Esophagus squamous epithelium (tissue), 5 donors: ENCODE measurements at regions not wholly inside any gene's neighbourhood (a gene's known extent, or its start where the extent isn't known, plus 50 kb on each side); places are given as distances from the start of the nearest gene placed in this dataset.

Source experiments
- DNase-seq: peaks from one replicate; lab custom pipeline; 2025; lab: John Stamatoyannopoulos, UW
- H3K27ac ChIP-seq, 4 donors: fragments of 200-600 bp; sonication (generic); one replicate each; pipeline ENCODE4 v1.5.1; 2016 to 2019; ENCODE audit warnings: mild to moderate bottlenecking in 1 of 4
- H3K27me3 ChIP-seq, 4 donors: fragments of 200-600 bp; sonication (generic); 1 replicate in 3 of 4; 2 replicates in 1 of 4; pipeline versions ENCODE4 v1.5.1 to v1.6.0; 2017 to 2021; ENCODE audit warnings: antibody characterized with exemption in 1 of 4
- H3K36me3 ChIP-seq, 3 donors: fragments of 200-600 bp; sonication (generic); one replicate each; pipeline ENCODE4 v1.5.1; 2016 to 2019
- H3K4me1 ChIP-seq, 3 donors: fragments of 200-600 bp; sonication (generic); one replicate each; pipeline ENCODE4 v1.5.1; 2017 to 2019
- H3K4me3 ChIP-seq, 4 donors: fragments of 200-600 bp; sonication (generic); 1 replicate in 3 of 4; 2 replicates in 1 of 4; pipeline ENCODE4 v1.5.1; 2016 to 2019; ENCODE audit warnings: mild to moderate bottlenecking in 2 of 4, moderate library complexity in 1 of 4
- H3K9me3 ChIP-seq, 3 donors: fragments of 200-600 bp; sonication (generic); one replicate each; pipeline ENCODE4 v1.5.1; 2016 to 2019
- CTCF ChIP-seq, 6 experiments: fragments of 450-650 bp in 4 of 6; fragments of 200-600 bp in 2 of 6; sonication (generic) in 2 of 6; IDR thresholded peaks; one replicate each; pipeline ENCODE4 v1.5.1; 2016 to 2019; ENCODE audit warnings: antibody characterized with exemption in 6 of 6, mild to moderate bottlenecking in 4 of 6, moderate library complexity in 4 of 6
- POLR2A ChIP-seq, 4 donors: fragments of 450-650 bp; IDR thresholded peaks; one replicate each; pipeline ENCODE4 v1.6.1; 2017; ENCODE audit warnings: antibody characterized with exemption in 4 of 4, mild to moderate bottlenecking in 4 of 4, moderate library complexity in 3 of 4
- WGBS, 2 donors: methylation state at CpG; one replicate each; pipeline ENCODE4 v1.1.5; 2018; 5-methylcytosine and 5-hydroxymethylcytosine counted together
- intact Hi-C: fragments of 100-400 bp; cut with DNase I; formaldehyde crosslinking; loops from one replicate; pipeline ENCODE4 v1.15.0; 2022
- donor health status: DM: yes; HTN: yes; CAD: no.

DNA sequence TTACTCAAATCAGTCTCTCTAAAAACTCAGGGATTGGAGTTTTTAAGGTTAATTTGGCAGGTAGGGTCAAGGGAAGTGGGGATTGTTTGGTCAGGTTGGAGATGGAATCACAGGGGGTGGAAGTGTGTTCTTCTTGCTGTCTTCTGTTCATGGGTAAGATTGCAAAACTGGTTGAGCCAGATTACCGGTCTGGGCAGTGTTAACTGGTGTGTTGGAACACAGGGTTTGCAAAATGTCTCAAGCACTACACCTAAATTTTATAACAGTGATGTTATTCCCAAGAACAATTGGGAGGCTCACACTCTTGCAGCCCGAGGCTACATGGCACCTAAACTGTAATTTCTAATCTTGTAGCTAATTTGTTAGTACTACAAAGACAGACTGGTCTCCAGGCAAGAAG lies 425.4 kb downstream of the PLOD2 start:
- TF ChIP-seq CTCF (IDR thresholded peaks at IDR 0.05) (no peak), POLR2A (IDR thresholded peaks at IDR 0.05) (no peak)
- Histone ChIP-seq H3K4me1 (peaks cover 0 to 15% (median 0%) of the 10 kb centered on the region in 3 donors), H3K27me3 (no peaks in the 10 kb centered on the region), H3K27ac (peak overlapping the region in 1 of 4 donors; percentile 31), H3K36me3 (no peaks in the 10 kb centered on the region), H3K9me3 (no peaks in the 10 kb centered on the region), H3K4me3 (no peak overlapping the region)
- 44 to 55% methylated on average over 2 of the region's 2 CpGs for WGBS, 2 donors
- intact Hi-C loops: no loop called here
- no peak for DNase-seq

DNA sequence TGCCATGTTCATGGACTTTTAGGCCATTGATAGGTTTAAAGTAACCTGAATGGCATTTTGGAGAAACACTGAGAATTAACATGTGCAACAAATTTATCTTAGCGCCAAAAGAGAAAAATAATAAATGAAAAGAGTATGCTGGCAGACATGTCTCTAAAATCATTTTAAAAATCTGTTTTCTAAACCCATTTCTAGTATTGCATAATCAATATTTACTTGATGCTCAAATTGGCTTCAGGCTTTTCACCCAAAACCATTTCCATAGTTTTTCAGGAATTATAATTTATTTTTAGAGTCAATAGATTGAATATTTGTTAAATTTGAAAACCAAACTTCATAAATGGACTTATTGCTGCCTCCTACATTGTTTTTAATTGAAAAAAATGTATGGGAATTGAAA lies 423.0 kb downstream of the PLOD2 start:
- TF ChIP-seq CTCF (IDR thresholded peaks at IDR 0.05) (no peak), POLR2A (IDR thresholded peaks at IDR 0.05) (no peak)
- Histone ChIP-seq H3K27ac (no peak overlapping the region), H3K4me3 (no peak overlapping the region), H3K9me3 (no peaks in the 10 kb centered on the region), H3K4me1 (peaks cover 0 to 15% (median 0%) of the 10 kb centered on the region in 3 donors), H3K27me3 (no peaks in the 10 kb centered on the region), H3K36me3 (no peaks in the 10 kb centered on the region)
- no peak for DNase-seq
- 91 to 100% methylated on average over 1 of the region's 1 CpG for WGBS, 2 donors
- intact Hi-C loops: no loop called here

GRCh38 chr3:145739926-145740325 lies 421.1 kb downstream of the PLOD2 start:
- peaks cover 0 to 15% (median 0%) of the 10 kb centered on the region in 3 donors for H3K4me1 ChIP-seq
- no peak for TF ChIP-seq POLR2A (IDR thresholded peaks at IDR 0.05)
- TF ChIP-seq CTCF (IDR thresholded peaks at IDR 0.05): no peak
- intact Hi-C loops: no loop called here
- H3K36me3 ChIP-seq: no peaks in the 10 kb centered on the region
- H3K9me3 ChIP-seq: no peaks in the 10 kb centered on the region
- H3K4me3 ChIP-seq: no peak overlapping the region
- no peak for DNase-seq
- H3K27ac ChIP-seq: no peak overlapping the region
- H3K27me3 ChIP-seq: no peaks in the 10 kb centered on the region
- 77 to 84% methylated on average over 4 of the region's 4 CpGs for WGBS, 2 donors

DNA sequence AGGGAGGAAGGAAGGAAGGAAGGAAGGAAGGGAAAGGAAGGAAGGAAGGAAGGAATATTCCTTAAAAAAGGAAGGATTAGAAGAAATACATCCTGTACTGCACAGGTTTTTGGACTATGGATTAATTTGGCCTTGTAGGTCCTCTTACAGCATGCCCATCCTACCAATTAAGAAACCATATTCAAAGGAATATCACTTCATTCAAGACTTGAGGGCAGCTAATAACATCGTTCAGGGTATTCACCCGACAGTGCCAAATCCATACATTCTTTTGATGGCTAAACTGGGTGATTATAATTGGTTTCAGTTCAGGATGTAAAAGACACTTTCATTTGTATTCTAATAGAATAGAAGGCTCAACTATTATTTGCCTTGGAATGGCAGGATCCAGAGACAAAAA lies 410.3 kb downstream of the PLOD2 start:
- Histone ChIP-seq H3K27me3 (no peaks in the 10 kb centered on the region), H3K27ac (no peak overlapping the region), H3K36me3 (no peaks in the 10 kb centered on the region), H3K4me3 (no peak overlapping the region), H3K9me3 (no peaks in the 10 kb centered on the region), H3K4me1 (peaks cover 0 to 3% (median 0%) of the 10 kb centered on the region in 3 donors)
- intact Hi-C loops: no loop called here
- no peak for TF ChIP-seq POLR2A (IDR thresholded peaks at IDR 0.05)
- no peak for TF ChIP-seq CTCF (IDR thresholded peaks at IDR 0.05)
- WGBS, 2 donors: 72 to 84% methylated on average over 2 of the region's 2 CpGs
- no peak for DNase-seq

GRCh38 chr3:145752576-145752975 lies 408.4 kb downstream of the PLOD2 start:
- H3K9me3 ChIP-seq: no peaks in the 10 kb centered on the region
- H3K4me3 ChIP-seq: no peak overlapping the region
- no peak for DNase-seq
- H3K36me3 ChIP-seq: no peaks in the 10 kb centered on the region
- 50 to 62% methylated on average over 1 of the region's 1 CpG for WGBS, 2 donors
- no peak overlapping the region for H3K27ac ChIP-seq
- no peaks in the 10 kb centered on the region for H3K27me3 ChIP-seq
- TF ChIP-seq POLR2A (IDR thresholded peaks at IDR 0.05) (no peak), CTCF (IDR thresholded peaks at IDR 0.05) (no peak)
- H3K4me1 ChIP-seq: peaks cover 0 to 3% (median 0%) of the 10 kb centered on the region in 3 donors
- intact Hi-C loops: no loop called here
